MM.1S (cell line): ENCODE measurements at regions not wholly inside any gene's neighbourhood (a gene's known extent, or its start where the extent isn't known, plus 50 kb on each side); places are given as distances from the start of the nearest gene placed in this dataset.

Experiments
- DNase-seq: peaks from one replicate; pipeline ENCODE4 v3.0.0-alpha.2; 2015
- H2AFZ ChIP-seq: fragments of 300-600 bp; sonication (generic); 2 replicates; pipeline ENCODE4 v1.6.0; 2016; ENCODE audit warnings: antibody characterized with exemption, low read length
- H3F3A ChIP-seq: fragments of 300-600 bp; sonication (generic); 2 replicates; pipeline ENCODE4 v1.6.1; 2016; ENCODE audit warnings: mild to moderate bottlenecking, antibody characterized with exemption, low read length, moderate library complexity, mixed read lengths; ENCODE audit not compliant: insufficient read depth
- H3K27ac ChIP-seq: fragments of 300-600 bp; sonication (generic); 2 replicates; pipeline ENCODE4 v1.5.1; 2016; ENCODE audit warnings: mild to moderate bottlenecking, low read length
- H3K27me3 ChIP-seq: fragments of 300-600 bp; sonication (generic); replicated peaks from 2 replicates; pipeline ENCODE4 v1.6.0; 2016; ENCODE audit warnings: low read length; ENCODE audit not compliant: insufficient read depth
- H3K36me3 ChIP-seq: fragments of 300-600 bp; sonication (generic); replicated peaks from 2 replicates; pipeline ENCODE4 v1.6.1; 2016; ENCODE audit warnings: mild to moderate bottlenecking, low read length, mixed read lengths; ENCODE audit not compliant: insufficient read depth
- H3K4me1 ChIP-seq: fragments of 300-600 bp; sonication (generic); 2 replicates; pipeline ENCODE4 v1.6.1; 2016; ENCODE audit warnings: low read length, mixed read lengths
- H3K4me2 ChIP-seq: fragments of 300-600 bp; sonication (generic); 2 replicates; pipeline ENCODE4 v1.6.0; 2016; ENCODE audit warnings: low read depth, low read length
- H3K4me3 ChIP-seq: fragments of 300-600 bp; sonication (generic); 2 replicates; pipeline ENCODE4 v1.5.1; 2016; ENCODE audit warnings: low read length, mixed read lengths
- H3K79me2 ChIP-seq: fragments of 300-600 bp; sonication (generic); 2 replicates; pipeline ENCODE4 v1.6.1; 2016; ENCODE audit warnings: mixed run types, low read length, mixed read lengths
- H3K9ac ChIP-seq: fragments of 300-600 bp; sonication (generic); 2 replicates; pipeline ENCODE4 v1.6.1; 2016; ENCODE audit warnings: low read length, mixed read lengths
- H3K9me2 ChIP-seq: fragments of 300-600 bp; sonication (generic); replicated peaks from 2 replicates; pipeline ENCODE4 v1.6.1; 2016; ENCODE audit warnings: mild to moderate bottlenecking, low read length, mixed read lengths; ENCODE audit not compliant: insufficient read depth
- H3K9me3 ChIP-seq: fragments of 300-600 bp; sonication (generic); replicated peaks from 2 replicates; pipeline ENCODE4 v1.6.1; 2016; ENCODE audit warnings: mild to moderate bottlenecking, low read length, mixed read lengths; ENCODE audit not compliant: insufficient read depth
- H4K20me1 ChIP-seq: fragments of 300-600 bp; sonication (generic); 2 replicates; pipeline ENCODE4 v1.6.1; 2016; ENCODE audit warnings: mild to moderate bottlenecking, low read length, moderate library complexity, mixed read lengths; ENCODE audit not compliant: insufficient read depth
- CTCF ChIP-seq: fragments of 300-600 bp; sonication (generic); IDR thresholded peaks from 2 replicates; pipeline ENCODE4 v1.5.1; 2016; ENCODE audit warnings: antibody characterized with exemption, low read length, mixed read lengths
- EZH2 ChIP-seq: fragments of 300-600 bp; sonication (generic); optimal IDR thresholded peaks from 2 replicates; pipeline ENCODE3; 2017; ENCODE audit warnings: low read depth, mild to moderate bottlenecking, antibody characterized with exemption, low read length, mixed read lengths
- EZH2phosphoT487 ChIP-seq: fragments of 300-600 bp; sonication (generic); IDR thresholded peaks from 2 replicates; pipeline ENCODE4 v1.6.1; 2018; ENCODE audit warnings: antibody characterized with exemption, low read length

GRCh38 chr1:38418195-38419030 lies 371.8 kb upstream of the POU3F1 start:
- Histone ChIP-seq H3K27me3 (no peaks in the 10 kb centered on the region), H3K4me1 (no peaks in the 10 kb centered on the region)

GRCh38 chr1:38403667-38404066 lies 357.1 kb upstream of the POU3F1 start:
- H3K9me2 ChIP-seq: no peaks in the 10 kb centered on the region
- H3K27ac ChIP-seq: no peak overlapping the region
- no peaks in the 10 kb centered on the region for H3K36me3 ChIP-seq
- no peak overlapping the region for H3K4me3 ChIP-seq
- no peaks in the 10 kb centered on the region for H3K79me2 ChIP-seq
- no peaks in the 10 kb centered on the region for H3F3A ChIP-seq
- no peak overlapping the region for H2AFZ ChIP-seq
- TF ChIP-seq EZH2 (no peak), CTCF (0 out of 2 replicates have a peak, but pooled peaks have one; percentile 4)
- no peaks in the 10 kb centered on the region for H3K4me1 ChIP-seq
- no peak for DNase-seq
- no peaks in the 10 kb centered on the region for H3K27me3 ChIP-seq
- no peaks in the 10 kb centered on the region for H3K9me3 ChIP-seq
- no peak overlapping the region for H3K9ac ChIP-seq
- H3K4me2 ChIP-seq: no peak overlapping the region
- H4K20me1 ChIP-seq: no peaks in the 10 kb centered on the region

More at GRCh38 chr1:38418195-38419030, 371.8 kb upstream of the POU3F1 start:
- TF ChIP-seq CTCF: no peak
- no peak for TF ChIP-seq EZH2phosphoT487
- TF ChIP-seq EZH2: no peak
- Histone ChIP-seq H3K9me3 (no peaks in the 10 kb centered on the region), H3K9ac (no peak overlapping the region), H3K27ac (no peak overlapping the region), H3K9me2 (no peaks in the 10 kb centered on the region), H3K4me3 (no peak overlapping the region), H3K36me3 (no peaks in the 10 kb centered on the region), H2AFZ (no peak overlapping the region), H4K20me1 (no peaks in the 10 kb centered on the region), H3K79me2 (no peaks in the 10 kb centered on the region), H3K4me2 (no peak overlapping the region), H3F3A (no peaks in the 10 kb centered on the region)
- no peak for DNase-seq

- no peaks in the 10 kb centered on the region for H3K36me3 ChIP-seq
- no peak overlapping the region for H3K27ac ChIP-seq
- no peaks in the 10 kb centered on the region for H3K9me2 ChIP-seq
- no peaks in the 10 kb centered on the region for H3K9me3 ChIP-seq
- H3K27me3 ChIP-seq: no peaks in the 10 kb centered on the region
- H3K79me2 ChIP-seq: no peaks in the 10 kb centered on the region
- H3K4me2 ChIP-seq: no peak overlapping the region
- no peaks in the 10 kb centered on the region for H4K20me1 ChIP-seq
- no peak for DNase-seq
- H3F3A ChIP-seq: no peaks in the 10 kb centered on the region
- no peak overlapping the region for H3K9ac ChIP-seq
- no peak overlapping the region for H2AFZ ChIP-seq
- H3K4me3 ChIP-seq: no peak overlapping the region
- no peaks in the 10 kb centered on the region for H3K4me1 ChIP-seq
- no peak for TF ChIP-seq EZH2phosphoT487
- TF ChIP-seq CTCF: no peak
- no peak for TF ChIP-seq EZH2
Measured at GRCh38 chr1:38402230-38402815, 355.7 kb upstream of the POU3F1 start.
